HL-60/S4 treated with retinoic acid at 250 ng/mL for 4 days and 3 days (cell line): ENCODE measurements at regions not wholly inside any gene's neighbourhood (a gene's known extent, or its start where the extent isn't known, plus 50 kb on each side); places are given as distances from the start of the nearest gene placed in this dataset.
"Not testable (repeated sequence)": the region's sequence is repeated elsewhere in the genome, so short reads cannot be mapped to it uniquely, and the experiment has no call there.

Experiments
- in situ Hi-C: fragments of 300-500 bp; cut with MboI; formaldehyde crosslinking; loops from 2 replicates; pipeline ENCODE4 v1.7.0; 2022; ENCODE audit warnings: low sequenced_read_pairs

GRCh38 chr3:177646749-177647148, 449.5 kb upstream of the TBL1XR1 start:
- in situ Hi-C loops, result no loop called here

GRCh38 chr3:177647341-177647740, 450.1 kb upstream of the TBL1XR1 start:
- in situ Hi-C loops, result no loop called here

- in situ Hi-C loops, result no loop called here
Observed at GRCh38 chr3:177647876-177648275, 450.6 kb upstream of the TBL1XR1 start.

GRCh38 chr3:177652556-177653291, 455.4 kb upstream of the TBL1XR1 start:
- in situ Hi-C loops, result no loop called here

- in situ Hi-C loops, result no loop called here
Observed at GRCh38 chr3:177657243-177657642, 460.0 kb upstream of the TBL1XR1 start.

- in situ Hi-C loops, result no loop called here
Observed at GRCh38 chr3:177658354-177658753, 461.1 kb upstream of the TBL1XR1 start.

- in situ Hi-C loops, result not testable (repeated sequence)
Observed at GRCh38 chr3:177664380-177665103, 467.3 kb upstream of the TBL1XR1 start.

GRCh38 chr3:177665122-177665808, 468.0 kb upstream of the TBL1XR1 start:
- in situ Hi-C loops, result no loop called here

GRCh38 chr3:177672252-177672911, 475.1 kb upstream of the TBL1XR1 start:
- in situ Hi-C loops, result no loop called here

- in situ Hi-C loops, result no loop called here
Observed at GRCh38 chr3:177673112-177673914, 476.0 kb upstream of the TBL1XR1 start.

GRCh38 chr3:177674186-177674585, 476.9 kb upstream of the TBL1XR1 start:
- in situ Hi-C loops, result no loop called here

GRCh38 chr3:177676148-177676547, 478.9 kb upstream of the TBL1XR1 start:
- in situ Hi-C loops, result no loop called here

GRCh38 chr3:177676947-177677587, 479.8 kb upstream of the TBL1XR1 start:
- in situ Hi-C loops, result no loop called here

GRCh38 chr3:177679568-177680471, 482.5 kb upstream of the TBL1XR1 start:
- in situ Hi-C loops, result no loop called here

GRCh38 chr3:177680472-177680821, 483.2 kb upstream of the TBL1XR1 start:
- in situ Hi-C loops, result no loop called here

GRCh38 chr3:177681156-177681555, 483.9 kb upstream of the TBL1XR1 start:
- in situ Hi-C loops, result no loop called here

- in situ Hi-C loops, result no loop called here
Observed at GRCh38 chr3:177681852-177682251, 484.6 kb upstream of the TBL1XR1 start.

GRCh38 chr3:177683586-177683985, 486.3 kb upstream of the TBL1XR1 start:
- in situ Hi-C loops, result no loop called here

GRCh38 chr3:177686671-177687070, 489.4 kb upstream of the TBL1XR1 start:
- in situ Hi-C loops, result no loop called here
